Inflammatory macrophage treated with lipopolysaccharide for 1 hour (primary cell): ENCODE measurements at regions not wholly inside any gene's neighbourhood (a gene's known extent, or its start where the extent isn't known, plus 50 kb on each side); places are given as distances from the start of the nearest gene placed in this dataset.

ENCODE experiments used
- DNase-seq, 2 donors: peaks; one replicate each; pipeline ENCODE4 v3.0.0-alpha.2; 2020 to 2022

DNA sequence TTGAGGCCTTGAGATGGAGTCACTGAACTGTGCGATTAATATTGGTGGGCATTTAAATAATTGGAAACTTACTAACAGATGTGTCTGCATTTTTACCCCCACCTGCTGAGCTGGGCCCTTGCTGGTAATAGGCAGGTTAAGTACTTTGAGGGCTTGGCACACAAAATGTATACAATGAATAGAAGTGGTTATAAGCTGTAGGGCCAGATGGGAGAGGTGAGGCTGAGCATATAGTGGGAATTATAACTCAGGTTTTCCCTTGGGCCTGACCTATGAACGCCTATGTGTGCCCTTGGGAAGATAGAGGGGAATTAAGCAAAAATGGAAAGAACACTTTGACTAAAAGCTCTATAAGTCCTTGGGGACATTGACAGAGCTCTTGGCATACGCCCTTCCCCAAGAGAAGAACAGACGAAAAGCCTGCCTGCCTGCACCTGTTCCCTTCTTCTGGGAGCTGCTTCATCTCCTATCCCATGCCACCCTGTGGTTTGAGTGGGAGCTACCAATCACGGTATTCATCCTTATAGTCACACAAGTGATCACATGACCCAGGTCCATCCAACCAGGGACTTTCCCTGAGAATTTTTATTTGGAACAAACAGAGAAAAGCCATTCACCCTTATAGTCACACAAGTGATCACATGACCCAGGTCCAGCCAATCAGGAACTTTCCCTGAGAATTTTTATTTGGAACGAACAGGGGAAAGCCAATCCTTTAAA is 260.7 kb upstream of the CSF3R start:
- no peak for DNase-seq

DNA sequence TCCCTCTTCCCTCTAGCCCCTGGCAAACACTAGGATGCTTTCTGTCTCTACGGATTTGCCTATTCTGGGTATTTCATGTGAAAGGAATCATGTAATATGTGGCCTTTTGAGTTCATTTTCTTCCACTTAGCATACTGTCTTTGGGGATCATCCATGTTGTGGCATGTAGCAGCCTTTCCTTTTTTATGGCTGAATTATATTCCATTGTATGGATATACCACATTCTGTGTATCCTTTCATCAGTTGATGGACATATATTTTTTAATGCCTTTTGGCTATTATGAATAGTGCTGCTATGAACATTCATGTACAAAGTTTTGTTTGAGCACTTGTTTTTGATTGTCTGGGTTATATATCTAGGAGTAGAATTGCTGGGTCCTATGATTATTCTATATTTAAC is 258.4 kb upstream of the CSF3R start:
- no peak for DNase-seq

DNA sequence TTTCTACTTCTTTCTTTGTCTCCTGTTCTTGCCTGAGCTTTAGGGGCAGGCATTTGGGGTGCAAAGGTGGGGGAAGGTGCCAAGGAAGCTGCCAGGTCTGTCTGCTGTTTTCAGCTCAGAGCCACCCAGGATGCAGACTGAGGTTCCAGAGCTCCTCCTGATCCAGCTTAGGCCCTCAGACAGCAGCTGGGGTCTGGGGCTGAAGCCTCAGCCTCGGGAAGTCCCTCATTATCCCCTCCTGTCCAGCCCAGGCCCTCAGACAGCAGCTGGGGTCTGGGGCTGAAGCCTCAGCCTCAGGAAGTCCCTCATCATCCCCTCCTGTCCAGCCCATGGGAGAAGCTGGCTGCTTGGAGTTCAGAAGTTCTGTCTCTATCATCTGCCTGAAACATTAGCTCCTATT is 257.7 kb upstream of the CSF3R start:
- no peak for DNase-seq

DNA sequence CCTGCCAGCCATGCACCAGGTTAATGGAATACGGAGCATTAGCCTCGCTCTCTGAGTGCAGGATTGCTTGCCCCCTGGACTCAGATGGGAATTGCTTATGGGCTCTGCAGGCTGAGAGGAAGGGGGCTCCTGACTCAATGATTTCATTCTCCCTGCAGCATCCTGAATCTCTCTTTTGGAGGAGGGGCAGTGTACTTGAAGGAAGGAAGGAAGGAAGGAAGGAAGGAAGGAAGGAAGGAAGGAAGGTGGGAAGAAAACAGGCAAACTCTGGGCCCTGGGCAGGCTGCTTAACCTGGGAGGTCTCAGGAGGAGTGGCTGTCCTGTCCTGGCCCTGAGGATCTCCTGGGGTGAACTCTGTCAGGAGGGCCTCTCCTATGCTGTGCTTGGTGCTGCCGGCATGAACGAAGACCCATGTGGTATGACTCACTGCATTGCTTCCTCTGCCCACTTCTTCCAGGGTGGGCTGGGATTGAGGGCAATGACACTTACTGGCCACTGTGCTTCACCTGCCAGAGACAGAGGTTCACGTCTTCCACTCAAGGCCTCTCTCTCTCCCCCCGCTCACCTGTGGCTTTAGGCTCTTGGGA is 257.1 kb upstream of the CSF3R start:
- no peak for DNase-seq

DNA sequence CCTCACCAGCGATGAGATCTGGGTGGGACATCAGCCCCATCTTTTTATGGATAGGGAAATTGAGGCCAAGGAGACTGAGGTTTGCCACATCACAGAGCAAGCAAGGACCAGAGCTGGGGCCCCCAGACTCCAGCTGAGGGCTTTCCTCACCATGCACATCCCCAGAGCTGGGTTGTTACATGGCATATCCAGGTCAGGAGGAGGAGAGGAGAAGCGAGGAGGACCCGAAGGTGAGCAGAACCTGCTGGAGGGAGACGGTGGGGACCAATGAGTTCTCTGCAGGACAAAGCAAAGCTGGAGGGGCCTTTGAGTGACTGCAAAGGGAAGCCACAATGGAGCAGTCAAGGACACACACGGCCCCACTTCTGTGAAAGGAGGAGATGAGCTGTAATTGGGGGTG is 255.5 kb upstream of the CSF3R start:
- DNase-seq = no peak

DNA sequence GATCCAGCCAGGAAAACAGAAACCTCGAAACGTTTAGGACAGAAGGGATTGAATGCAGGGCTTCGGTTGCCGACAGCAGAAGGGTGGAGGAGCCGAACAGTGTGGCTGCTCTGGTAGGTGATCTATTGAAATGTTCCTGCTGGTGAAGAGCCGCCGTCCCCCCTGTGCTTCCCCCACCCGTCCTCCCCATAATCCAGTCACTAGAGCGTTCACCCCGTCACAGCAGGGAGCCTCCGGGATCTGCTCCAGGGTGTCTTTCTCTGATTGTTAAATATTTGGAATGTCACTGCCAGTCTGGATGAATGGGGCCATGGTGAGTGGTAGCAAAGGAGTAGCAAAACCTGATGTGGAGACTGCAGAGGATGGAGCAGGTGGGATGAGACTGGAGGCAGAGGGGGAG is 255.1 kb upstream of the CSF3R start:
- no peak for DNase-seq

DNA sequence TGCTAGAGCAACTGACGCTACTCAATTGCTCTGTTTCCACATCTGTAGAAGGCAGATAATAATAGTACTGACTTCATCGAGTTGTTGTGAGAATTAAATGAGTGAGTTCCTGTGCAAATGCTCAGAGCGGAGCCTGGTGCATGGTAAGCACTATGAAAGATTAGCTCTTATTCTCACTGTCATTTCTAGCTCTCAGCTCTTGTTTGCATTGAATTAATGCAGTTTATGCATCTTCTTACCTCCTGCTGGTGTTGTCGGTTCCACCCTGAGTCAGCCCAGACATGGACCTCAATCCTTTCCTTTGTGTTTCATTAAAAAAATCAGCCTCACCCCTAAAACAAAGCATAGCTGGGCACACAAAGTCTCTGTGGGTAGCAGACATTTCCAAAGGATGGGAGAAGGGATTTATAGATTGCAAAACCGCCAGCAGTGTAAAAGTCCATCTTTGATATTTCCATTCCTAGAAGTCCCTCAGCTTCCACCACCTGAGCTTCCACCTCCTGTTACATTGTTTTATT is 254.4 kb upstream of the CSF3R start:
- no peak for DNase-seq

DNA sequence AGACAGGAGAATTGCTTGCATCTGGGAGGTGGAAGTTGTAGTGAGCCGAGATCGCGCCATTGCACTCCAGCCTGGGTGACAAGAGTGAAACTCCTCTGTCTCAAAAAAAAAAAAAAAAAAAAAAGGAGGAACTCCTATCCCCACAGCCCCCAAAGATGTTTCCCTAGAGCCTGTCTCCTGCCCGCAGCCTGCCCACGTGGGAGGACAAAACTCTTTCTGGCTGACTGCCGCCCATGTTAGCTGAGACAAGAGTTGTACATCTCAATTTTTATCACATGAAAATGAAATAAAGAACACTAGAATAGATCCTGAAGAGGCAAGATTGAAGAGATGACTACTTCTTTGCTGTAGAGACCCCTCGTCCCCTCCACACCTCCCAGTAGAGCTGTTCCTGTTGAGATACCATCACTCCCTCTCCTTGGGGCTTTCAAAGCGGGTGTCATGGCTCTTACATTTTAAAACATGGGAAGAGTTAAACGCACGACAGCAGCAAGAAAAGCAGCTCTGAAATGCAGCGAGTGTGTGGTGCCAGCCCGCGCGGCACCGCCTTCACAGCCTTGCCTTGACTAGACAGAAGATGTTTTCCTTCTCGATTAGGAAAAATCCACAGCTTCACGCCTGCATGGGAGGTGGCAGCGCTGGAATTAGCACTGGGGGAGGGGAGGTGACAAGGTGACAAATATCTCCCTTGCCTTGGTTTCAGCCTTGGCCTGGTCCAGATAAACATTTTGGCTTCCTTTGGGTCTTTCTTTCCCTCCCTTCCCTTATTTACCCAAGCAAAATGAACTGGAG is 253.4 kb upstream of the CSF3R start:
- no peak for DNase-seq

DNA sequence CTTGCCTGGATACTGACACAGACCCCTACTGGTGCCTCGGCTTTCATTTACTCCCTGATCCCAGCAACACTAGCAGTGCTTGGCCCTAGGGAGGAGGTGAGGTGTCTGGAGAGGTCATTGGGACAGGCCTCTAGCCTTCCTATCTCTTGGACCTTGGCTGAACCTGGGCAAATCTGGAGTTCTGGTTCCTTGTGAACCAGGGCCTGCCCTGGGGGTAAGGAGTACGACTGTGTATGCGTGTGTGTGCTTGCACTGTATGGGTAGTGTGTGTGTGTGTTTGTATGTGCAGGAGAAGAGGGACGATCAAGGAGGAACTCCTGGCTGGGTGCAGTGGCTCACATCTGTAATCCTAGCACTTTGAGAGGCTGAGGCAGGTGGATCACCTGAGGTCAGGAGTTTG is 252.7 kb upstream of the CSF3R start:
- no peak for DNase-seq

DNA sequence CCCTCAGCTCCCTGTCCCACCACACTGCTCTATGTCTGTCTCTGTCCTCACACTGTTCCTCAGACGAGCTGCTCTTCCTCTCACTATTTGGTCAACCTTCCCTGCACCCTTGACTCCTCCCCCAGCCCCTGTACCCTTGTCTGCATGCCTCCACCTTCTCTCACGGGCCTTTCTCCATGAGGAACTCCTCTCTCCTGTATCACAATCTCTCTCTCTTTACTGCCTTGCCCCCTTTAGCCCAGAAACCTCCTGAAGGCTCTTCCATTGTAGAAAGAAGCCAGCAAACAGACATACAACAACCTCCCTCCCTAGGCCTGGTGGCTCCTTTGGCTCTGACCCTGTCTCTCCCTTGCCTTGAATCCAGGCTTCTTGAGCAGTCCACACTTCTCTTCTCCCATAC is 251.6 kb upstream of the CSF3R start:
- no peak for DNase-seq

DNA sequence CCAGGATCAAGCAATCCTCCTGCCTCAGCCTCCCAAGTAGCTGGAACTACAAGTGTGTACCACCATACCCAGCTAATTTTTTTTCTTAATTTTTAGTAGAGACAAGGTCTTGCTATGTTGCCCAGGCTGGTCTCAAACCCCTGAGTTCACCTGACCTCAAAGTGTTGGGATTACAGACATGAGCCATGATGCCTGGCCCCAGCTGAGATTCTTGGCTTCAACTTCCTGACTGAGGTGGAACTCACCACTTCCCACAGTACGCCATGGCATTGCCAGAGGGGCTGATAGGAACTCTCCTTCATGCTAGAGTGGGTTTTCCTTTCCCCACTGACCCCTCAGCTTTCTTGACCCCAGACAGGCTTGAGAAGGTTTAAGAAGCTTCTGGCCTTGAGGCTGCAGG is 251.0 kb upstream of the CSF3R start:
- DNase-seq = no peak

DNA sequence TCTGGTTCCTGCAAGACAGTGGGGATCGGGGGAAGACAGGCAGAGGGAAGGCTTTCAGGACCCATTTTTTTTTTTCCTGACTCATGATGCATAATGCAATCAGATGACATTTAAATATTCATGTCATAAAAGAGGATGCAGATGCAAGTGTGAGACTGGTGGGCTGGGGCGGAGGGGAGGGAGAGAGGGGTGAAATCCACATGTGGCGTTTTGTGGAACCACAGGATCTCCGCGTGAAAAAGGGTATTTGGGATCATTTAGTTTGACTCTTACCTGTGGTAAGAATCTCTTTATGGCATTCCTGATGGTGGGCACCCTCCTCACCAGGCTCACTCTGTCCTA is 249.3 kb upstream of the CSF3R start:
- DNase-seq = no peak

DNA sequence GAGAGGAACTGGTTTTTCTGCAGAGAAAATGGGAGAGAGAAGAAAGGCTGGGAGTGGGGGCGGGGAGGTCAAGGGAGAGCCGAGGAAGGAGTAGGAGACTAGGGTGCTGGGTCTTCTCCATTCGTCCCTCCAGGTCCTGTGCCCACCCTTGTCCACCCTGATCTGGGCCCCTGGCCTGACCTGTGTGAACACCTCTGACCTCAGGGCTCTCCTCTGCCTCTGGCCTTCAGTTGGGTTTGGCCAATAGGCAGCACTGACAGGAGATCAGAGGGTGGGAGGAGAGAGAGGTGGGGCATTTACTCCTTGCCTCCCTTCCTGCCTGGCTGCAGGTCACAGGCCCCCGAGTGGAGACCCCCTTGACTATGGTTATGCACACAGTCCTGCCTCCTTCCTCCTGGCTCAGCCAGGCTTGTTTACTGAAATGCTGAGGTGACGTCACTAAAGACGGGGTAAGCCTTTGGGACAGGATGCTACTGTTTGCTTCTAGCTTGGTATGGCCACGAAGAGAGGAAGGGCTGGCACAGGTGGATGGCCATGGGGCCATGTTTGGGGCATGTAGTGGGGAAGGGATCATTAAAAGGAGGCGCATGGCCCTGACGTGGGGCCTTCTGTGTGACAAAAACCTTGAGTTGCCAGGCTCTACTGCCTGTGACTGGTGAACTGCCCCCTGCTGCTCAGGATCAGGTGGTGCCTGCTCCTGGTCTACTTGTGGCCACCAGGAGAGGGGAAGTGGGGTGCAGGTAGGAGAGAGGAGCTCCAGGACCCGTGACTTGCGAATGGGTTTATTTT is 248.7 kb upstream of the CSF3R start:
- DNase-seq = no peak

DNA sequence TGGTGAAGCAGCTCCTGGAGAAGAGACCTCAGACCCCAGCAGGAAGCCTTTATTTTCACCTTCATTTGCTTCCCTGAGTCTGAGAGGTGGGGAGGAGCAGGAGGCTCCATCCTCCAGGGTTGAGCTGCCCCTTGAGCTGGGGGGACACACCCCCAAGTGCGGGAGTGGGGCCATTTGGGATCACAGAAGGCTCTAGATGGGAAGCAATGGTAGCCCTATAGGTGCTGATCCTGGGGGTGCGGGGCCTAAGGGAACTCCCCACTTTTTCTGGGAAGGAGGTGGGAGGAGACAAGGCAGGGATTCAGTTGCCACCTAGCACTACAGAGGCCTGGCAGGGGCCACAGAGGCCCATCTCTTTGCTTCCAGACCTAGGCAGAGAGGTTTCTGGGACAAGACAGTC is 247.9 kb upstream of the CSF3R start:
- no peak for DNase-seq

DNA sequence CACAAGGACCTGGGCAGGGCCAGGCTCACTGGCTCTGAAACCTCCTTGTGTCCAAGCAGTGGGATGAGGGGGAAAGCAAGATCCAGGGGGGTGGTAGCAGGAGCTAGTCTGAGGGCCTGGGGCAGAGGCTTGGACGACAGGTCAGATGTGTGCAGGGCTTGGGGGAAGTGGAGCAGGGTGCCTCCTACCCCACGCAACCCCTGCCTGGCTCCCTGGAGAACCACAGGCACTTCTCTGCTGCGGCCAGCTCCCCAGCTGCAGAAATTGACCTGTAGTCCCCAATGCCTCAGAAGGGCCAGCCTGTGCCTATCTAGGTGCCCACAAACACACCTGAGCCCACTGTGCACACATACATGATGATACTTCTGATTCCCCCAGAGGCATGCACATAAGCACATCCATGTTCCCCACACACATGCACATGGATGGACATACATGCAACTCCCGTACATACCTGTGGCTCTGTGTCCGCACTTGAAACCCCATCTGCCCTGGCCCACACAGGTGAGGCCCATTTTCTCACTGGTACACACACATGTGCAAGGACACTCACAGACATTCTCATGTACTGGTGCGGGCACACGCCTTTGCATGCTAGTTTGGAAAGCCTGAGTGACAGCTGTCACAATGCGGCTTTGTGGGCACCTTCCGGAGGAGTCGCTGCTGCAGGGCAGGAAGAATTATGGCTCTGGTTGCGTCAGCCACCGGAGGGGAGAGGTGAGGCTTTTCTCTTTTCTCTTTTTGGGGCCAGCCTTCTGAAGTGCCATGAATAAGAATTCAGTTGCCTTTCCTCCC is 247.2 kb upstream of the CSF3R start:
- no peak for DNase-seq

DNA sequence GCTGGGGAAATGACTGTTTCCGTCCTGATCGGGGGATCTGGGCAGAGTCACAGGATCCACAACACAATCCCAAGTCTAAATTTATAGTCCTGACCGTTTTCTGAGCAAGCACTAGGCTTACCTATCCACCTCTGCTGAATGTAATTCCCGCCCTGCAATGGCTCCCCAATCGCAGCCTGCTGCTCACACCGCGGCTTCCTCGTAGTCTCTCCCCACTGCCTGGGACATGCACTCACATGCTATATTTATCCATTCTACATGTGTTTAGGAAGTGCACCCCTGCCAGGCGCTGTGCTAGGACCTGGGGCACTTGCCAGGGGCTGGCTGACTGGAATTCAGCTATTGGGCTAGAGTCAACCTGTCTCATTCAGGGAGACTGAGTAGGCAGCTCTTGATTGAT is 246.6 kb upstream of the CSF3R start:
- DNase-seq = no peak

DNA sequence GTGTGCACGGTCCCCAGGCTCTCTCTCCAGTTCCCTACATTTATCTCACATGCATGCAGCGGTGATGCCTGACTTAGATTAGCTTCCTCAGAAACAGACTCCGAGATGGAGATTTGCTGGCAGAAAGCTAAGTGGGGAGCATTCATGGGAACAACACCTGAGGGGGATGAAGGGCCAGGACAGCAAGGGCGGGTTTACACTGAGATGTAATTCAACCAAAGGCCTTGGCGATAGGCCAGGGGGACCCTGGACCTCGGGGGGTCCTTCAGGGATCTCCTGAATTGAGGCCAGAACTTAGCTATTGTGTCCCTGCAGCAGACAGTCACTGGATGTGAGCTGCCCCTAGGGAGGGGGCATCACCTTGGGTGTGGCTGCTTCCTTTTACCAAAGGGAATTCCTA is 246.1 kb upstream of the CSF3R start:
- no peak for DNase-seq

DNA sequence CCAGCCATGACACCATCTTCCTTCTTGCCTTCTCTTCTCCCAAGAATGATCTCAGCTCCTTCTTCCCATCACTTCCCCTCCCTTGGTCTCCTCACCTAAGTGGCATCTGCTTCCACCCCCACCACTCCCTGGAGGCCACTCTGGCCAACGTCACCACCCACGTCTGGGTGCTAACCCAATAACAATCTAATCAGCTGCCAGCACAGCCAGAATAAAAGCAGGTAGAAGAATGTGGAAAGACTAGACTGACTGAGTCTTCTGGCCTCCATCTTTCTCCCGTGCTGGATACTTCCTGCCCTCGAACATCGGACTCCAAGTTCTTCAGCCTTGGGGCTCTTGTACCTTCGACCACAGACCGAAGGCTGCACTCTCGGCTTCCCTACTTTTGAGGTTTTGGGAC is 245.3 kb upstream of the CSF3R start:
- DNase-seq = no peak

DNA sequence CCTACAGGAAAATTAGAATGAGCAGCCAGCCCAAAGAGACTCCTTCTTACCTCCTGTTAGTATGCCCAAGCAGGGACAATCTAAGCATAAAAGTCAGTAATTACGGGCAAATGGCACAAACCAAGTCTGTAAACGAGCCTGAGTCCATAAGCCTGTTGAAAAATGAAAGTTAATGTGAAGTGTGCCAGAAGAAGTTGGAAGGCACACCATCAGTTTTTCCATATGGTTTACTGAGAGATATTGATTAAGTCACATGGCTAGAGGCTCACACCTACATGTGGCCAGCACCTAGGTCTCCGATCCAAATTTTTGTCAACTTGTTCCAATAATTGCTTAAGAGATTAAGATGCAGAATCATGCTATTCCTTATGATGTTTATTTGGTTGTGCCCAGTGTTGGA is 242.4 kb upstream of the CSF3R start:
- no peak for DNase-seq

DNA sequence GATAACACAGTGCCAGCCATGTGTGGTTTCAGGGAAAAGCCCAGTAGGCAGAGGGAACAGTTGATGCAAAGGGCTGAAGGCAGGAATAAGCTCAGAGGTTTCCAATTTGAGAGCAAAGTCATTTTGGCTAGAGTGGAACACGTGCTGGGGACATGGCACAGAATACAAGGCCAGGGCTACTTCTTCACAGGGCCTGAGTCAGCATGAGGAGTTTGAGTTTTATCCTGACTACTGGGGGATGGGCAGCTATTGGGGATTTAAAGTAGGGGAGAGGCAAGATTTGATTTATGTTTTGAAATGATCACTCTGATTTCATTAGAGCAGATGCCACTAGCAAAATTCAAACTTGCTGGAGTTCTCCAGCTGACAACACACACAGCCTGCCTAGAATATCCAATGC is 241.1 kb upstream of the CSF3R start:
- no peak for DNase-seq

DNA sequence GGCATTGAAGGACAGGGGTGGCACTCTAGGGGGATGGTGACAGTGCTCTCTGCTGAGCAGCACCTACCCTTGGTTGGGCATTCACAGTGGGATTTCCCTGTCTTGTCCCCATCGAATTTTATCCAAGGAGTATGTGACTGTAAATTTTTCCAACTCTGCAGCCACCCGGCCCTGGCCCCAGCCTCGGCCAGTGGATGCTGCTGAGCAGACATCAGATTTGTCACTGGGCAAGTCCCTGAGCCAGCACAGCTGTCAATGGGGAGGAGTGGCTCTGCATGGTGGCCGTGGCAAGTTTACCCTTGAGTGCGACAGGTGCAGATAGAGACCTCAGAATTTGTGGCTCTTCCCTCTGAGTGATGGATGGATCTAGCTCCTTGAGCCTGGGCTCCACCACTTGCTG is 240.2 kb upstream of the CSF3R start:
- no peak for DNase-seq

DNA sequence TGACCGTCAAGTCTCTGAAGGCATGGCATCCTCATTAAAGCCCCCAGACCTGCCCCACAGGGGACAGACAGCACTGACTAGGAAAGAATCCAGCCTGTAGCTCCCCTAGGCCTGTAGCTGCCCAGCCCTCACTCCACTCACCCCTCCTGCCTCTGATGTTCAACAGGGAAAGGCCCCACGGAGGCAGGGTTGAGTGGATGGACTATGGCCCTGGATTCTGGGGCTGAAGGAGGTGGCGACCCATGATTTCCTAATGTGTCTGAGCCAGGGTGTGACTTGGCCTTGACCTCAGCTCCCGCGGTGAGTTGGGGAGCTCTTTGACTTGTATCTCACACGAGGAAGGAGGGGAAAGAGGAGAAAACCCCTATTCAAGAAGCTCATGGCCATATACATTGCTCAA is 238.5 kb upstream of the CSF3R start:
- DNase-seq = no peak

DNA sequence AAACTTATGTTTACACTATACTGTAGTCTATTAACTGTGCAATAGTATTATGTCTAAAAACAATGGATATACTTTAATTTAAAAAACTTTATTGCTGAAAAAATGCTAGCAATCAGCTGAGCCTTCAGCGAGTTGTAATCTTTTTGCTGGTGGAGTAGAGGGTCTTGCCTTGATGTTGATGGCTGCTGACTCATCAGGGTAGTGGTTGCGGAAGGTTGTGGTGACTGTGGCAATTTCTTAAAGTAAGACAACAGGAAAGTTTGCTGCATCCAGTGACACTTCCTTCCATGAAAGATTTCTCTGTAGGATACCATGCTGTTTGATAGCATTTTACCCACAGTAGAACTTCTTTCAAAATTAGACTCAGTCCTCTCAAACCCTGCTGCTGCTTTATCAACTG is 234.7 kb upstream of the CSF3R start:
- DNase-seq = no peak
